ENCODE measurements at regions not wholly inside any gene's neighbourhood (a gene's known extent, or its start where the extent isn't known, plus 50 kb on each side); places are given as distances from the start of the nearest gene placed in this dataset.
A peak's percentile ranks its signal among the peaks of the same experiment; 100 is the strongest.

GRCh38 chr4:140277576-140277975, 95.9 kb upstream of the SCOC start:
- DNase-seq: no peak

GRCh38 chr4:140271553-140271952, 101.9 kb upstream of the SCOC start:
- DNase-seq: no peak

- DNase-seq: no peak
Observed at GRCh38 chr4:140269369-140269768, 104.1 kb upstream of the SCOC start.

GRCh38 chr4:140268186-140268841, 105.1 kb upstream of the SCOC start:
- DNase-seq: no peak

GRCh38 chr4:140267576-140267975, 105.9 kb upstream of the SCOC start:
- DNase-seq: no peak

- DNase-seq: no peak
Observed at GRCh38 chr4:140266958-140267568, 106.4 kb upstream of the SCOC start.

GRCh38 chr4:140260227-140260626, 106.2 kb upstream of the MAML3 start:
- no peak for DNase-seq

- no peak for DNase-seq
Observed at GRCh38 chr4:140258476-140258875, 104.5 kb upstream of the MAML3 start.

GRCh38 chr4:140257461-140258305, 103.7 kb upstream of the MAML3 start:
- no peak for DNase-seq

- no peak for DNase-seq
Observed at GRCh38 chr4:140256941-140257340, 103.0 kb upstream of the MAML3 start.

GRCh38 chr4:140256335-140256734, 102.4 kb upstream of the MAML3 start:
- no peak for DNase-seq

- DNase-seq: no peak
Observed at GRCh38 chr4:140255927-140256326, 101.9 kb upstream of the MAML3 start.

- no peak for DNase-seq
Observed at GRCh38 chr4:140255467-140255866, 101.5 kb upstream of the MAML3 start.

- DNase-seq: no peak
Observed at GRCh38 chr4:140254651-140255299, 100.8 kb upstream of the MAML3 start.

GRCh38 chr4:140253556-140254027, 99.6 kb upstream of the MAML3 start:
- no peak for DNase-seq

- peak; percentile 78 for DNase-seq
Observed at GRCh38 chr4:140252742-140253555, 99.0 kb upstream of the MAML3 start.

GRCh38 chr4:140252141-140252741, 98.3 kb upstream of the MAML3 start:
- DNase-seq: peak; percentile 90

GRCh38 chr4:140251571-140251970, 97.6 kb upstream of the MAML3 start:
- DNase-seq: no peak

- DNase-seq: no peak
Observed at GRCh38 chr4:140250989-140251552, 97.1 kb upstream of the MAML3 start.

- peak; percentile 10 for DNase-seq
Observed at GRCh38 chr4:140249351-140249750, 95.4 kb upstream of the MAML3 start.

- no peak for DNase-seq
Observed at GRCh38 chr4:140247237-140247636, 93.3 kb upstream of the MAML3 start.

- DNase-seq: peak; percentile 73
Observed at GRCh38 chr4:140246216-140246615, 92.2 kb upstream of the MAML3 start.

Measured in NCI-H446 treated with DMSO at 0.1 percent for 48 hours (cell line).